OCI-LY3 (cell line): ENCODE measurements at regions not wholly inside any gene's neighbourhood (a gene's known extent, or its start where the extent isn't known, plus 50 kb on each side); places are given as distances from the start of the nearest gene placed in this dataset.

Experiments used
- CTCF ChIP-seq: fragments of 200-600, 300-600 bp; sonication (generic); IDR thresholded peaks from 2 replicates; pipeline ENCODE4 v1.5.1; 2014; ENCODE audit warnings: antibody characterized with exemption, low read length, low read depth
- EZH2phosphoT487 ChIP-seq: fragments of 200-600 bp; shearing (Covaris generic); IDR thresholded peaks from 2 replicates; pipeline ENCODE4 v1.6.1; 2018; ENCODE audit warnings: antibody characterized with exemption, mixed run types, low read depth

- TF ChIP-seq CTCF (no peak), EZH2phosphoT487 (no peak)
Observed at GRCh38 chr17:79338604-79339003, 264.0 kb downstream of the ENGASE start.
